Testis (tissue), 2 donors: ENCODE measurements at regions not wholly inside any gene's neighbourhood (a gene's known extent, or its start where the extent isn't known, plus 50 kb on each side); places are given as distances from the start of the nearest gene placed in this dataset.

Experiments
- DNase-seq: peaks from one replicate; pipeline ENCODE4 v3.0.0-alpha.2; 2019
- H3K27ac ChIP-seq, 2 donors: fragments of 200-600 bp; sonication (generic); one replicate each; pipeline ENCODE4 v1.5.1; 2019
- H3K27me3 ChIP-seq: fragments of 200-600 bp; sonication (generic); one replicate; pipeline ENCODE4 v1.5.1; 2019
- H3K36me3 ChIP-seq: fragments of 200-600 bp; sonication (generic); one replicate; pipeline ENCODE4 v1.5.1; 2017; ENCODE audit warnings: low read depth; ENCODE audit errors: missing control alignments
- H3K4me1 ChIP-seq: fragments of 200-600 bp; sonication (generic); one replicate; pipeline ENCODE4 v1.5.1; 2019
- H3K4me3 ChIP-seq, 2 donors: fragments of 200-600 bp; sonication (generic); one replicate each; pipeline ENCODE4 v1.5.1; 2017 to 2019
- H3K9me3 ChIP-seq: fragments of 200-600 bp; sonication (generic); one replicate; pipeline ENCODE4 v1.5.1; 2017
- POLR2A ChIP-seq: fragments of 450-650 bp; IDR thresholded peaks from one replicate; pipeline ENCODE4 v1.6.1; 2017; ENCODE audit warnings: antibody characterized with exemption, mild to moderate bottlenecking, moderate library complexity
- WGBS, 2 donors: methylation state at CpG; one replicate each; pipeline ENCODE4 v1.1.5; 2018; 5-methylcytosine and 5-hydroxymethylcytosine counted together
- intact Hi-C: fragments of 100-400 bp; cut with DNase I; formaldehyde crosslinking; loops from one replicate; pipeline ENCODE4 v1.15.1; 2023; ENCODE audit warnings: low total_unique reads
- TF ChIP-seq, protein P1 (sequence below), 3 experiments: fragments of 450-650 bp in 2 of 3; fragments of 200-600 bp in 1 of 3; sonication (generic) in 1 of 3; IDR thresholded peaks; one replicate each; pipeline ENCODE4 v1.5.1; 2016 to 2019; ENCODE audit warnings: antibody characterized with exemption in 3 of 3, mild to moderate bottlenecking in 2 of 3, moderate library complexity in 1 of 3

DNA sequence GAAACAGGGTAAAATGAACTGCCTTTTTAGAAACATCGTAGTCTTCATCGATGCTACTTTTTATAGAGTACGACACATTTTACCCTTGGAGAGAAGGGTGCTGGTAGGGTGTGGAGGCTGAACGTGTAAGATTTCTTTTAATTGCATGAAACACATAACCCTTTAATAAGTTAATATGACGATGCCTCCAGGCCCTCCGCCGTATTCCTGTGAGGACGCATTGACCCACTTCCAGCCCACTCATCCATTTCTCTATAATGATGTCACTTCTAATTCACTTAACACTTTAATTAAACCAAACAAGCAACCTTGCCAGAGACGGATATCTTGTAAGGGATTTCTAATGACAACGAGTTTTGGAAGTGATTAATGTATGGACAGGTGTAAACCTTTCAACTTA is 158.7 kb downstream of the IRX2 start:
- intact Hi-C loops: no loop called here
- no peak for TF ChIP-seq POLR2A
- TF ChIP-seq, protein P1, sequence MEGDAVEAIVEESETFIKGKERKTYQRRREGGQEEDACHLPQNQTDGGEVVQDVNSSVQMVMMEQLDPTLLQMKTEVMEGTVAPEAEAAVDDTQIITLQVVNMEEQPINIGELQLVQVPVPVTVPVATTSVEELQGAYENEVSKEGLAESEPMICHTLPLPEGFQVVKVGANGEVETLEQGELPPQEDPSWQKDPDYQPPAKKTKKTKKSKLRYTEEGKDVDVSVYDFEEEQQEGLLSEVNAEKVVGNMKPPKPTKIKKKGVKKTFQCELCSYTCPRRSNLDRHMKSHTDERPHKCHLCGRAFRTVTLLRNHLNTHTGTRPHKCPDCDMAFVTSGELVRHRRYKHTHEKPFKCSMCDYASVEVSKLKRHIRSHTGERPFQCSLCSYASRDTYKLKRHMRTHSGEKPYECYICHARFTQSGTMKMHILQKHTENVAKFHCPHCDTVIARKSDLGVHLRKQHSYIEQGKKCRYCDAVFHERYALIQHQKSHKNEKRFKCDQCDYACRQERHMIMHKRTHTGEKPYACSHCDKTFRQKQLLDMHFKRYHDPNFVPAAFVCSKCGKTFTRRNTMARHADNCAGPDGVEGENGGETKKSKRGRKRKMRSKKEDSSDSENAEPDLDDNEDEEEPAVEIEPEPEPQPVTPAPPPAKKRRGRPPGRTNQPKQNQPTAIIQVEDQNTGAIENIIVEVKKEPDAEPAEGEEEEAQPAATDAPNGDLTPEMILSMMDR (IDR thresholded peaks at IDR 0.05): no peak
- DNase-seq: no peak

GRCh38 chr5:2591777-2592453 is 159.6 kb downstream of the IRX2 start:
- no peak for DNase-seq
- TF ChIP-seq POLR2A: no peak
- TF ChIP-seq, protein P1 (IDR thresholded peaks at IDR 0.05): no peak
- H3K4me1 ChIP-seq: no peaks in the 10 kb centered on the region
- no peaks in the 10 kb centered on the region for H3K27me3 ChIP-seq
- no peak overlapping the region for H3K27ac ChIP-seq
- no peaks in the 10 kb centered on the region for H3K36me3 ChIP-seq
- intact Hi-C loops: no loop called here
- no peaks in the 10 kb centered on the region for H3K9me3 ChIP-seq
- H3K4me3 ChIP-seq: no peak overlapping the region
- 62 to 71% methylated on average over 1 to 19 of the region's 19 CpGs for WGBS, 2 donors

More for the DNA sequence above, 158.7 kb downstream of the IRX2 start:
- H3K27ac ChIP-seq: no peak overlapping the region
- H3K27me3 ChIP-seq: no peaks in the 10 kb centered on the region
- H3K4me3 ChIP-seq: no peak overlapping the region
- H3K9me3 ChIP-seq: no peaks in the 10 kb centered on the region
- 69 to 74% methylated on average over 10 of the region's 10 CpGs for WGBS, 2 donors
- H3K36me3 ChIP-seq: no peaks in the 10 kb centered on the region
- no peaks in the 10 kb centered on the region for H3K4me1 ChIP-seq

GRCh38 chr5:2588850-2589501 is 162.5 kb downstream of the IRX2 start:
- Histone ChIP-seq H3K36me3 (no peaks in the 10 kb centered on the region), H3K27me3 (no peaks in the 10 kb centered on the region), H3K4me3 (no peak overlapping the region), H3K4me1 (no peaks in the 10 kb centered on the region), H3K27ac (no peak overlapping the region), H3K9me3 (no peaks in the 10 kb centered on the region)
- intact Hi-C loops: no loop called here
- no peak for DNase-seq
- WGBS, 2 donors: 81 to 84% methylated on average over 9 of the region's 9 CpGs
- no peak for TF ChIP-seq POLR2A
- TF ChIP-seq, protein P1 (IDR thresholded peaks at IDR 0.05): no peak

- Histone ChIP-seq H3K4me1 (no peaks in the 10 kb centered on the region), H3K36me3 (no peaks in the 10 kb centered on the region), H3K9me3 (no peaks in the 10 kb centered on the region), H3K4me3 (no peak overlapping the region), H3K27me3 (no peaks in the 10 kb centered on the region), H3K27ac (no peak overlapping the region)
- no peak for DNase-seq
- intact Hi-C loops: no loop called here
- WGBS, 2 donors: 83 to 87% methylated on average over 11 to 15 of the region's 15 CpGs
- no peak for TF ChIP-seq POLR2A
- TF ChIP-seq, protein P1 (IDR thresholded peaks at IDR 0.05): no peak
These were observed 164.1 kb downstream of the IRX2 start for GRCh38 chr5:2587189-2588031.
